ENCODE measurements at regions not wholly inside any gene's neighbourhood (a gene's known extent, or its start where the extent isn't known, plus 50 kb on each side); places are given as distances from the start of the nearest gene placed in this dataset.

DNA sequence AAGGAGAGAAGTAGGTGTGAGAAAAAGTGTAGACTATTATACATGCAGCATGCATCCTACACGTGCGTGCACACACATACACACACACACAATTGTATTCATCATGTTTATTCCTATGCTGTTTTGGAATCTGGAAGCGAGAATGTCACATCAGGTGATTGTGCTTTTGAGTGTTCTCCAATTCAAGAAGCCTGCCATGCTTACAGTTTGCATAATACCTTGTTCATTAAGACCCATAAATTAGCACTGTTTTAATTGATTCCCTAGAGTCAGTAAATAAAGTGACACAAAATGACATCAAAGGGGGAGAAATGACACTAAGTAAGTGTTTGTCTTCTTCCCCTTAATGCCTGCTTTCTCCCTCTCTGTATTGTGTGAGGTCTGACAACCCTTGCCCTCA is 336.1 kb upstream of the IGFBP7 start:
- no peak for DNase-seq

- no peak for DNase-seq
These were observed 335.5 kb upstream of the IGFBP7 start for GRCh38 chr4:57445686-57446085.

- DNase-seq, result no peak
These were observed 334.5 kb upstream of the IGFBP7 start for GRCh38 chr4:57444671-57445070.

GRCh38 chr4:57443787-57444186 is 333.6 kb upstream of the IGFBP7 start:
- no peak for DNase-seq

- DNase-seq, result no peak
These were observed 333.1 kb upstream of the IGFBP7 start for GRCh38 chr4:57443308-57443707.

DNA sequence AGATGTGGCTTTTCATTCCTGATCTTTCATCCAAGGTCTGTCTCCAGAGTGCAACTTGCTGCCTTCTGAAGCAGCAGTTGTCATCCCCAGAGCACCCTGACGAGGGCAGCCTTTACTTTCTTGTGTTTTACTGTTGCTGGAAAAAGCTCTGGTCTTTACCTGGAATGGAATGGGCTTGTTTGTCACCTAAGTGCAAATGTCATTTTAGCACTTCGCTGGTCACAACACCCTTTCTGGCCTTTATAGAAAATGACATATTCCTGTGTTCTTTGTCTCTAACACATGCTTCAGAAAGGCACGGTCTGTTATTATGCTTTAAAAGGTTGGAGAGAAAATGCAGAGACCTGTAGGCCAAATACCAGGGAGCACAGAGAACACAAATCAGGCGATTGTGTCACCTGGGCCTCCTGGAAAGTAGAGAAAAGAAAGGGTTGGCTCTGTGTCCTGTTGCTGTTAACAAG is 332.7 kb upstream of the IGFBP7 start:
- DNase-seq, result no peak

- DNase-seq, result no peak
These were observed 332.1 kb upstream of the IGFBP7 start for GRCh38 chr4:57442241-57442640.

DNA sequence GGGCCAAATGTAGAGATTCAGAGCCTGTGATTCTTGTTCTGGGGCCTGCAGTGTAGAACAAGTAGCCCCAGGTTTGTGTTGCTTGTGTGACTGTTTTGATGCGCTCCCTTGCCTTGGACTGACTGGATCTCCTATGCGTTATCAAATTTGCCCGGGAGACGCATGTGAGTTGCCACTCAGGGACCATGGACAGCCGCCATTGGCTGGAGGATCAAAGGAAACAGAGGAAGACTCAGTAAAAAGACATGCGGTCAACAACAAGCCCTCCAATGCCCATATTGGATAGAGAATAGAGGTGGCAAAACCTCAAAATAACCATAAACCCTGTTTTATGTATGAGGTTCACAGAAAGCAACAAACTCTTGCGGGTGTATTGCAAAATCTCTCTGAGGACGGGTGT is 327.5 kb upstream of the IGFBP7 start:
- DNase-seq, result no peak

GRCh38 chr4:57435300-57435699 is 325.1 kb upstream of the IGFBP7 start:
- no peak for DNase-seq

GRCh38 chr4:57430726-57431125 is 320.5 kb upstream of the IGFBP7 start:
- DNase-seq, result no peak

GRCh38 chr4:57426779-57427395 is 316.7 kb upstream of the IGFBP7 start:
- no peak for DNase-seq

- no peak for DNase-seq
These were observed 315.4 kb upstream of the IGFBP7 start for GRCh38 chr4:57425610-57426009.

GRCh38 chr4:57424232-57424897 is 314.2 kb upstream of the IGFBP7 start:
- DNase-seq, result no peak

GRCh38 chr4:57418133-57418532 is 307.9 kb upstream of the IGFBP7 start:
- no peak for DNase-seq

GRCh38 chr4:57412259-57413054 is 302.3 kb upstream of the IGFBP7 start:
- no peak for DNase-seq

GRCh38 chr4:57410331-57411052 is 300.3 kb upstream of the IGFBP7 start:
- no peak for DNase-seq

- no peak for DNase-seq
These were observed 295.2 kb upstream of the IGFBP7 start for GRCh38 chr4:57405359-57405758.

DNA sequence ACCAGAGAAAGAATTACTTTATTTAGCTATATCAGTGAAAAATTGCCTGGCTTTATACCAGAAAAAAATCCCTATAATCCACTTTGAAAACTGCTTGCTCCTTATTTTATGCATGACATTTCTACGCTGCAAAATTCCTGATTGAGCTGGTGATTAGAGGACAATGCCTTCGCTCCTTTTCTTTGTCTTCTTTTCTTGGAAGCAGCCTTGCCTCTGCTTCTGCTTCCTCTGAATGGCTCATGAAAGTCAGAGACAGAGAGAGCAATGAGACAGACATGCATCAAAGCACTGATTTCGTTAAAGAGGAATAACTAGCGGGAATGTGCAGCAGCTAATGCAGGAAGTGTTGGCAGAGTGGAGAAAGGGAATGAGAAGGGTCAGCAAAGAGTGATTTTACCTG is 294.3 kb upstream of the IGFBP7 start:
- DNase-seq, result no peak

DNA sequence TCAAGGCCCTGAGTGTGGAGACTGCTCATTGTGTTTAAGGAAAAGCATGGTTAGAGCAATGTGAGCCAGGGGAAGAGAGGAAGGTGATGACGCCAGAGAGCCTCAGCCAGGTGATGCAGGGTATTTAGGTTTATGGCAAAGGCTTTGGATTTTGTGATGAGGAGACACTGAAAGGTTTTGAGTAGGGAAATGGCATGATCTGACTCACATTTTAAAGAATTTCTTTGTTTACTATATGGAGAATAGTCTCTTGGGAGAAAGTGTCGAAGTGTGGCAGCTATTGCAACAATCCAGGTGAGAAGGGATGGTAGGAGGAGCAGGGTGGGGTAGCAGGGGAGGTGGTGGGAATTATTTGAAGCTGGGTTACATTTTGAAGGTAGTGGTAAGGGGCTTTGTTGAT is 293.4 kb upstream of the IGFBP7 start:
- no peak for DNase-seq

DNA sequence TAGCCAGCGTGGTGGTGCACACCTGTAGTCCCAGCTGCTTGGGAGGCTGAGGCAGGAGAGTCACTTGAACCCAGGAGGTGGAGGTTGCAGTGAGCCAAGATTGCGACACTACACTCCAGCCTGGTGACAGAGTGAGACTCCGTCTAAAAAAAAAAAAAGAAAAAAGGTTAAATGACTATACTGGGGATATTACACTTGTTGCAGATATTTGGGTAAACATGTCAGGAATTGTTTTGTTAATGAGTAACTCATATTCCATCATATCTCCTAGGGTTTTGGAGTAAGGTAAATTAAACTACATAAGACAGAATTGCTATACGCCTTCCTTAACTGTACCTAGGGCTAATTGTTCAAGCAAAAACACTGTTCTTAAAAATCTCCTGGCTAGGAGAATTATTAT is 291.4 kb upstream of the IGFBP7 start:
- no peak for DNase-seq

- DNase-seq, result no peak
These were observed 268.6 kb upstream of the IGFBP7 start for GRCh38 chr4:57378766-57379165.

- DNase-seq, result no peak
These were observed 264.8 kb upstream of the IGFBP7 start for GRCh38 chr4:57374866-57375595.

DNA sequence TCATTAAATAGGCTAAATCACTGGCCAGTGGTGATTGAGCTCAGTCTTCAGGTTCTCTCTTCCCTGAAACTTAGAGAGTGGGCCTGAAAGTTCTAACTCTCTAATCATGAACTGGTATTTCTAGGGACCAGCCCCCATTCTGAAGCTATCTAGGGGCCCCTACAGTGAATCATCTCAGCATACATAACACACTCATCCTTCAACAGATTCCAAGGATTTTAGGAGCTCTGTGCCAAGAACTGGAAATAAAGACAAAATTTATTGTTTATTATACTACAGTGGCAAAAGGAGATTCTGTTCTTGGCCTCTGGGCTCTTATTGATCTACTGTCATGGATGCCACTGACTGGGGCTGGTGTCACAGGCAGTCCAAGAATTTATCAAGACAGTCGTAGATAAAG is 263.8 kb upstream of the IGFBP7 start:
- no peak for DNase-seq
